ENCODE measurements at regions not wholly inside any gene's neighbourhood (a gene's known extent, or its start where the extent isn't known, plus 50 kb on each side); places are given as distances from the start of the nearest gene placed in this dataset.

DNA sequence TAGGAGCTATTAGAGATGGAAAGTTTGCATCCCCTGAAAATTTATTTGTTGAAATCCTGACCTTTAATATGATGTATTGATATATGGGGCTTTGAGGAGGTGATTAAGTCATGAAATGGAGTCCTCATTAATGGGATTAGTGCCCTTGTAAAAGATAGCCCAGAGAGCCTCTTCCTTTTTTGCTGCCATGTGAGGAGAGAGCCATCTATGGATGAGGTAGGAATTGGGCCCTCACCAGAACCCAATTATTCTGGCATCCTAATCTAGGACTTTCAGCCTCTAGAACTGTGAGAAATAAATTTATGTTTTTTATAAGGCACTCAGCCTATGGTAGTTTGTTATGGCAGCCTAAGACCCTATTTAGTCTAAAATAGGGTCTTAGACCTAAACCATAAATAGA lies 250.2 kb upstream of the SLITRK1 start:
- TF ChIP-seq, protein P1, sequence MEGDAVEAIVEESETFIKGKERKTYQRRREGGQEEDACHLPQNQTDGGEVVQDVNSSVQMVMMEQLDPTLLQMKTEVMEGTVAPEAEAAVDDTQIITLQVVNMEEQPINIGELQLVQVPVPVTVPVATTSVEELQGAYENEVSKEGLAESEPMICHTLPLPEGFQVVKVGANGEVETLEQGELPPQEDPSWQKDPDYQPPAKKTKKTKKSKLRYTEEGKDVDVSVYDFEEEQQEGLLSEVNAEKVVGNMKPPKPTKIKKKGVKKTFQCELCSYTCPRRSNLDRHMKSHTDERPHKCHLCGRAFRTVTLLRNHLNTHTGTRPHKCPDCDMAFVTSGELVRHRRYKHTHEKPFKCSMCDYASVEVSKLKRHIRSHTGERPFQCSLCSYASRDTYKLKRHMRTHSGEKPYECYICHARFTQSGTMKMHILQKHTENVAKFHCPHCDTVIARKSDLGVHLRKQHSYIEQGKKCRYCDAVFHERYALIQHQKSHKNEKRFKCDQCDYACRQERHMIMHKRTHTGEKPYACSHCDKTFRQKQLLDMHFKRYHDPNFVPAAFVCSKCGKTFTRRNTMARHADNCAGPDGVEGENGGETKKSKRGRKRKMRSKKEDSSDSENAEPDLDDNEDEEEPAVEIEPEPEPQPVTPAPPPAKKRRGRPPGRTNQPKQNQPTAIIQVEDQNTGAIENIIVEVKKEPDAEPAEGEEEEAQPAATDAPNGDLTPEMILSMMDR (IDR thresholded peaks at IDR 0.05) = no peak
- no peak for TF ChIP-seq POLR2A (IDR thresholded peaks at IDR 0.05)
- TF ChIP-seq EP300 (IDR thresholded peaks at IDR 0.05) = no peak
